Loucy (cell line): ENCODE measurements at regions not wholly inside any gene's neighbourhood (a gene's known extent, or its start where the extent isn't known, plus 50 kb on each side); places are given as distances from the start of the nearest gene placed in this dataset.

Experiments
- EZH2phosphoT487 ChIP-seq: fragments of 200-600 bp; IDR thresholded peaks from 2 replicates; pipeline ENCODE4 v1.6.1; 2018; ENCODE audit warnings: antibody characterized with exemption, mild to moderate bottlenecking, moderate library complexity, borderline replicate concordance
- TF ChIP-seq, protein P1 (sequence below): fragments of 200-600 bp; sonication (generic); conservative IDR thresholded peaks from 2 replicates; pipeline ENCODE4 v1.5.1; 2014; ENCODE audit warnings: mild to moderate bottlenecking, antibody characterized with exemption, low read length

GRCh38 chr3:18127859-18128681 lies 297.1 kb downstream of the SATB1 start:
- TF ChIP-seq, protein P1, sequence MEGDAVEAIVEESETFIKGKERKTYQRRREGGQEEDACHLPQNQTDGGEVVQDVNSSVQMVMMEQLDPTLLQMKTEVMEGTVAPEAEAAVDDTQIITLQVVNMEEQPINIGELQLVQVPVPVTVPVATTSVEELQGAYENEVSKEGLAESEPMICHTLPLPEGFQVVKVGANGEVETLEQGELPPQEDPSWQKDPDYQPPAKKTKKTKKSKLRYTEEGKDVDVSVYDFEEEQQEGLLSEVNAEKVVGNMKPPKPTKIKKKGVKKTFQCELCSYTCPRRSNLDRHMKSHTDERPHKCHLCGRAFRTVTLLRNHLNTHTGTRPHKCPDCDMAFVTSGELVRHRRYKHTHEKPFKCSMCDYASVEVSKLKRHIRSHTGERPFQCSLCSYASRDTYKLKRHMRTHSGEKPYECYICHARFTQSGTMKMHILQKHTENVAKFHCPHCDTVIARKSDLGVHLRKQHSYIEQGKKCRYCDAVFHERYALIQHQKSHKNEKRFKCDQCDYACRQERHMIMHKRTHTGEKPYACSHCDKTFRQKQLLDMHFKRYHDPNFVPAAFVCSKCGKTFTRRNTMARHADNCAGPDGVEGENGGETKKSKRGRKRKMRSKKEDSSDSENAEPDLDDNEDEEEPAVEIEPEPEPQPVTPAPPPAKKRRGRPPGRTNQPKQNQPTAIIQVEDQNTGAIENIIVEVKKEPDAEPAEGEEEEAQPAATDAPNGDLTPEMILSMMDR, result no peak
- no peak for TF ChIP-seq EZH2phosphoT487
